ENCODE measurements at regions not wholly inside any gene's neighbourhood (a gene's known extent, or its start where the extent isn't known, plus 50 kb on each side); places are given as distances from the start of the nearest gene placed in this dataset.

GRCh38 chr2:203603456-203604389 lies 68.6 kb upstream of the RAPH1 start:
- TF ChIP-seq CTCF (IDR thresholded peaks at IDR 0.05) (no peak), POLR2AphosphoS5 (IDR thresholded peaks at IDR 0.05) (no peak), POLR2A (IDR thresholded peaks at IDR 0.05) (no peak), EP300 (IDR thresholded peaks at IDR 0.05) (no peak)
- 79 to 84% methylated on average over 10 of the region's 10 CpGs for WGBS, 2 donors
- no peaks in the 10 kb centered on the region for H3K36me3 ChIP-seq
- no peaks in the 10 kb centered on the region for H3K27me3 ChIP-seq
- no peak overlapping the region for H3K27ac ChIP-seq
- DNase-seq (no peak), ATAC-seq (ENCODE audit: low FRiP score in 2 of 2) (no peak)
- no peaks in the 10 kb centered on the region for H3K9me3 ChIP-seq
- peaks cover 0 to 9% (median 4%) of the 10 kb centered on the region in 4 donors for H3K4me1 ChIP-seq
- H3K4me3 ChIP-seq, result no peak overlapping the region

- Histone ChIP-seq H3K9me3 (no peaks in the 10 kb centered on the region), H3K27me3 (no peaks in the 10 kb centered on the region), H3K4me3 (no peak overlapping the region), H3K27ac (no peak overlapping the region), H3K4me1 (peaks cover 0 to 9% (median 4%) of the 10 kb centered on the region in 4 donors), H3K36me3 (no peaks in the 10 kb centered on the region)
- DNase-seq (no peak), ATAC-seq (ENCODE audit: low FRiP score in 2 of 2) (no peak)
- TF ChIP-seq EP300 (IDR thresholded peaks at IDR 0.05), result peak in 1 of 4 donors; percentile 40
- peak in 1 of 2 donors; percentile 28 for TF ChIP-seq POLR2AphosphoS5 (IDR thresholded peaks at IDR 0.05)
- TF ChIP-seq POLR2A (IDR thresholded peaks at IDR 0.05), result no peak
- TF ChIP-seq CTCF (IDR thresholded peaks at IDR 0.05), result no peak
- 14 to 30% methylated on average over 1 of the region's 1 CpG for WGBS, 2 donors
These were observed 70.2 kb upstream of the RAPH1 start for GRCh38 chr2:203605302-203605701.

- no peak for DNase-seq
- H3K27me3 ChIP-seq, result no peaks in the 10 kb centered on the region
- ATAC-seq (ENCODE audit: low FRiP score in 2 of 2), result no peak
- no peak overlapping the region for H3K4me3 ChIP-seq
- WGBS, 2 donors, result 90 to 92% methylated on average over 3 of the region's 3 CpGs
- H3K9me3 ChIP-seq, result no peaks in the 10 kb centered on the region
- no peaks in the 10 kb centered on the region for H3K36me3 ChIP-seq
- no peak for TF ChIP-seq POLR2A (IDR thresholded peaks at IDR 0.05)
- TF ChIP-seq CTCF (IDR thresholded peaks at IDR 0.05), result no peak
- TF ChIP-seq EP300 (IDR thresholded peaks at IDR 0.05), result no peak
- no peak for TF ChIP-seq POLR2AphosphoS5 (IDR thresholded peaks at IDR 0.05)
- H3K4me1 ChIP-seq, result peaks cover 0 to 9% (median 4%) of the 10 kb centered on the region in 4 donors
- H3K27ac ChIP-seq, result no peak overlapping the region
These were observed 71.0 kb upstream of the RAPH1 start for GRCh38 chr2:203606051-203606450.

- Histone ChIP-seq H3K9me3 (no peaks in the 10 kb centered on the region), H3K36me3 (no peaks in the 10 kb centered on the region), H3K27me3 (no peaks in the 10 kb centered on the region), H3K4me3 (no peak overlapping the region), H3K27ac (no peak overlapping the region), H3K4me1 (peaks cover 0 to 2% (median 1%) of the 10 kb centered on the region in 4 donors)
- WGBS, 2 donors, result 92 to 95% methylated on average over 8 of the region's 8 CpGs
- ATAC-seq (ENCODE audit: low FRiP score in 2 of 2) (no peak), DNase-seq (no peak)
- TF ChIP-seq POLR2A (IDR thresholded peaks at IDR 0.05) (no peak), CTCF (IDR thresholded peaks at IDR 0.05) (no peak), POLR2AphosphoS5 (IDR thresholded peaks at IDR 0.05) (no peak), EP300 (IDR thresholded peaks at IDR 0.05) (no peak)
These were observed 75.5 kb upstream of the RAPH1 start for GRCh38 chr2:203610558-203610957.
